ENCODE measurements at regions not wholly inside any gene's neighbourhood (a gene's known extent, or its start where the extent isn't known, plus 50 kb on each side); places are given as distances from the start of the nearest gene placed in this dataset.

DNA sequence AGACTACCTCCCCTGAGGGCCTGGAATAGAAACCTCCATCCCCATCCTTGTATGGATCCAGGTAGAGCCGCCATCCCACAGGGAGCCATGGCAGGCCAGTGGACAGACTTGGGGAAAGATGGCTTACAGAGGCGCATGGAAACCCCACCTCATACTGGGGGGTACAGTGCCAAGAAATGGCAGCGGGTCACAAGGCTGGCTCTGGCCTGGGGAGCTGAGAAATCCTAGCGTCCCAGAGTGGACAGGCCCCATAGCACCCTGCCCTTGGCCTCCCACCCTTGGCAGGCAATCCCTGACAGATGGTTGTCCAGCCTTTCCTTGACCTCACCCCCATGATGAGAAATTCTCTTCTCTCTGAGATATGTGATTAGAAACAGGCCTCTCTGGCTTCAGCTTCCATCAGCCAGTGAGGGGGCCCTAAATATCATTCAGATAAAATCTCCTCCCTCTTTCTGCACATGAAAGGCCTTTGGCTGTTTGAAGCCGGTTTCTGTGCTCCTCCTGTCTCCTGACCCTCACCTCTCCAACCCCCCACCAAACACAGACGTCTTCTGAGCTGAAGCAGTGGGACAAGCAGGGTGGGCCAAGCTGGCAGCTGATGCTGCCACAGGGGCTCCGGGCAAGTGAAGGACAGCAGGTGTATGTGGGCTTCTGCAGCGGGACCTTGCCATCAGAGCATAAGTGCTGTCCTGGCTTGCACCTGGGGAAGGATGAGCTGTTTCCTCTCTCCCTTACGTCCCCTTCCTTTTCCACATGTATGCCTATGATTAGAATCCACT lies 204.4 kb upstream of the MAMLD1 start:
- no peak for DNase-seq (ENCODE audit: low spot score)
- Histone ChIP-seq H3K36me3 (ENCODE audit: control insufficient read depth in 4 of 4, insufficient read depth in 3 of 4, low read depth in 1 of 4, low read length in 3 of 4) (no peaks in the 10 kb centered on the region), H3K27me3 (ENCODE audit: control insufficient read depth in 4 of 4, insufficient read depth in 4 of 4, low read length in 3 of 4) (no peaks in the 10 kb centered on the region), H3K4me3 (ENCODE audit: low read depth in 1 of 3, low read length in 3 of 3) (no peak overlapping the region), H3K4me1 (ENCODE audit: control insufficient read depth in 4 of 4, insufficient read depth in 4 of 4, low read length in 3 of 4) (no peaks in the 10 kb centered on the region), H3K27ac (ENCODE audit: low read depth in 1 of 2, low read length in 2 of 2) (no peak overlapping the region), H3K9ac (ENCODE audit: low read depth in 1 of 2, low read length in 2 of 2) (no peak overlapping the region), H3K9me3 (ENCODE audit: control insufficient read depth in 4 of 4, low read length in 3 of 4) (no peaks in the 10 kb centered on the region)
- WGBS: 96% methylated on average over 9 of the region's 9 CpGs
- no peak for TF ChIP-seq SP1 (IDR thresholded peaks at IDR 0.05)
- TF ChIP-seq MAX (IDR thresholded peaks at IDR 0.05): no peak
- TF ChIP-seq TAF1 (conservative IDR thresholded peaks at IDR 0.05): no peak
- TF ChIP-seq HNF4A (conservative IDR thresholded peaks at IDR 0.05): no peak
- TF ChIP-seq HNF4G (IDR thresholded peaks at IDR 0.05): no peak
- no peak for TF ChIP-seq RXRA (IDR thresholded peaks at IDR 0.05)
- no peak for TF ChIP-seq RAD21 (IDR thresholded peaks at IDR 0.05)
- TF ChIP-seq, protein P1, sequence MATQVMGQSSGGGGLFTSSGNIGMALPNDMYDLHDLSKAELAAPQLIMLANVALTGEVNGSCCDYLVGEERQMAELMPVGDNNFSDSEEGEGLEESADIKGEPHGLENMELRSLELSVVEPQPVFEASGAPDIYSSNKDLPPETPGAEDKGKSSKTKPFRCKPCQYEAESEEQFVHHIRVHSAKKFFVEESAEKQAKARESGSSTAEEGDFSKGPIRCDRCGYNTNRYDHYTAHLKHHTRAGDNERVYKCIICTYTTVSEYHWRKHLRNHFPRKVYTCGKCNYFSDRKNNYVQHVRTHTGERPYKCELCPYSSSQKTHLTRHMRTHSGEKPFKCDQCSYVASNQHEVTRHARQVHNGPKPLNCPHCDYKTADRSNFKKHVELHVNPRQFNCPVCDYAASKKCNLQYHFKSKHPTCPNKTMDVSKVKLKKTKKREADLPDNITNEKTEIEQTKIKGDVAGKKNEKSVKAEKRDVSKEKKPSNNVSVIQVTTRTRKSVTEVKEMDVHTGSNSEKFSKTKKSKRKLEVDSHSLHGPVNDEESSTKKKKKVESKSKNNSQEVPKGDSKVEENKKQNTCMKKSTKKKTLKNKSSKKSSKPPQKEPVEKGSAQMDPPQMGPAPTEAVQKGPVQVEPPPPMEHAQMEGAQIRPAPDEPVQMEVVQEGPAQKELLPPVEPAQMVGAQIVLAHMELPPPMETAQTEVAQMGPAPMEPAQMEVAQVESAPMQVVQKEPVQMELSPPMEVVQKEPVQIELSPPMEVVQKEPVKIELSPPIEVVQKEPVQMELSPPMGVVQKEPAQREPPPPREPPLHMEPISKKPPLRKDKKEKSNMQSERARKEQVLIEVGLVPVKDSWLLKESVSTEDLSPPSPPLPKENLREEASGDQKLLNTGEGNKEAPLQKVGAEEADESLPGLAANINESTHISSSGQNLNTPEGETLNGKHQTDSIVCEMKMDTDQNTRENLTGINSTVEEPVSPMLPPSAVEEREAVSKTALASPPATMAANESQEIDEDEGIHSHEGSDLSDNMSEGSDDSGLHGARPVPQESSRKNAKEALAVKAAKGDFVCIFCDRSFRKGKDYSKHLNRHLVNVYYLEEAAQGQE (IDR thresholded peaks at IDR 0.05): no peak
- TF ChIP-seq, protein P2, sequence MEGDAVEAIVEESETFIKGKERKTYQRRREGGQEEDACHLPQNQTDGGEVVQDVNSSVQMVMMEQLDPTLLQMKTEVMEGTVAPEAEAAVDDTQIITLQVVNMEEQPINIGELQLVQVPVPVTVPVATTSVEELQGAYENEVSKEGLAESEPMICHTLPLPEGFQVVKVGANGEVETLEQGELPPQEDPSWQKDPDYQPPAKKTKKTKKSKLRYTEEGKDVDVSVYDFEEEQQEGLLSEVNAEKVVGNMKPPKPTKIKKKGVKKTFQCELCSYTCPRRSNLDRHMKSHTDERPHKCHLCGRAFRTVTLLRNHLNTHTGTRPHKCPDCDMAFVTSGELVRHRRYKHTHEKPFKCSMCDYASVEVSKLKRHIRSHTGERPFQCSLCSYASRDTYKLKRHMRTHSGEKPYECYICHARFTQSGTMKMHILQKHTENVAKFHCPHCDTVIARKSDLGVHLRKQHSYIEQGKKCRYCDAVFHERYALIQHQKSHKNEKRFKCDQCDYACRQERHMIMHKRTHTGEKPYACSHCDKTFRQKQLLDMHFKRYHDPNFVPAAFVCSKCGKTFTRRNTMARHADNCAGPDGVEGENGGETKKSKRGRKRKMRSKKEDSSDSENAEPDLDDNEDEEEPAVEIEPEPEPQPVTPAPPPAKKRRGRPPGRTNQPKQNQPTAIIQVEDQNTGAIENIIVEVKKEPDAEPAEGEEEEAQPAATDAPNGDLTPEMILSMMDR (IDR thresholded peaks at IDR 0.05; ENCODE audit: low read depth, low read length, missing input control): no peak
- TF ChIP-seq, protein P3, sequence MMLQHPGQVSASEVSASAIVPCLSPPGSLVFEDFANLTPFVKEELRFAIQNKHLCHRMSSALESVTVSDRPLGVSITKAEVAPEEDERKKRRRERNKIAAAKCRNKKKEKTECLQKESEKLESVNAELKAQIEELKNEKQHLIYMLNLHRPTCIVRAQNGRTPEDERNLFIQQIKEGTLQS (IDR thresholded peaks at IDR 0.05): no peak
- no peak for TF ChIP-seq YY1 (IDR thresholded peaks at IDR 0.05)
- TF ChIP-seq FOXA1 (IDR thresholded peaks at IDR 0.05): no peak
- TF ChIP-seq, protein P4, sequence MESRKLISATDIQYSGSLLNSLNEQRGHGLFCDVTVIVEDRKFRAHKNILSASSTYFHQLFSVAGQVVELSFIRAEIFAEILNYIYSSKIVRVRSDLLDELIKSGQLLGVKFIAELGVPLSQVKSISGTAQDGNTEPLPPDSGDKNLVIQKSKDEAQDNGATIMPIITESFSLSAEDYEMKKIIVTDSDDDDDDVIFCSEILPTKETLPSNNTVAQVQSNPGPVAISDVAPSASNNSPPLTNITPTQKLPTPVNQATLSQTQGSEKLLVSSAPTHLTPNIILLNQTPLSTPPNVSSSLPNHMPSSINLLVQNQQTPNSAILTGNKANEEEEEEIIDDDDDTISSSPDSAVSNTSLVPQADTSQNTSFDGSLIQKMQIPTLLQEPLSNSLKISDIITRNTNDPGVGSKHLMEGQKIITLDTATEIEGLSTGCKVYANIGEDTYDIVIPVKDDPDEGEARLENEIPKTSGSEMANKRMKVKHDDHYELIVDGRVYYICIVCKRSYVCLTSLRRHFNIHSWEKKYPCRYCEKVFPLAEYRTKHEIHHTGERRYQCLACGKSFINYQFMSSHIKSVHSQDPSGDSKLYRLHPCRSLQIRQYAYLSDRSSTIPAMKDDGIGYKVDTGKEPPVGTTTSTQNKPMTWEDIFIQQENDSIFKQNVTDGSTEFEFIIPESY (IDR thresholded peaks at IDR 0.05): no peak

- H3K4me1 ChIP-seq (ENCODE audit: control insufficient read depth in 4 of 4, insufficient read depth in 4 of 4, low read length in 3 of 4): no peaks in the 10 kb centered on the region
- 90% methylated on average over 3 of the region's 3 CpGs for WGBS
- H3K4me3 ChIP-seq (ENCODE audit: low read depth in 1 of 3, low read length in 3 of 3): no peak overlapping the region
- peaks cover 0 to 2% (median 0%) of the 10 kb centered on the region in 4 donors for H3K27me3 ChIP-seq (ENCODE audit: control insufficient read depth in 4 of 4, insufficient read depth in 4 of 4, low read length in 3 of 4)
- H3K9me3 ChIP-seq (ENCODE audit: control insufficient read depth in 4 of 4, low read length in 3 of 4): no peaks in the 10 kb centered on the region
- DNase-seq (ENCODE audit: low spot score): no peak
- no peaks in the 10 kb centered on the region for H3K36me3 ChIP-seq (ENCODE audit: control insufficient read depth in 4 of 4, insufficient read depth in 3 of 4, low read depth in 1 of 4, low read length in 3 of 4)
- no peak overlapping the region for H3K9ac ChIP-seq (ENCODE audit: low read depth in 1 of 2, low read length in 2 of 2)
- H3K27ac ChIP-seq (ENCODE audit: low read depth in 1 of 2, low read length in 2 of 2): no peak overlapping the region
- no peak for TF ChIP-seq MAX (IDR thresholded peaks at IDR 0.05)
- TF ChIP-seq TAF1 (conservative IDR thresholded peaks at IDR 0.05): no peak
- TF ChIP-seq RXRA (IDR thresholded peaks at IDR 0.05): no peak
- TF ChIP-seq RAD21 (IDR thresholded peaks at IDR 0.05): no peak
- TF ChIP-seq, protein P3 (IDR thresholded peaks at IDR 0.05): no peak
- no peak for TF ChIP-seq EGR1 (IDR thresholded peaks at IDR 0.05; ENCODE audit: low read depth in 2 of 2)
- TF ChIP-seq, protein P2 (IDR thresholded peaks at IDR 0.05; ENCODE audit: low read depth, low read length, missing input control): no peak
- TF ChIP-seq HNF4G (IDR thresholded peaks at IDR 0.05): no peak
- TF ChIP-seq FOXA1 (IDR thresholded peaks at IDR 0.05): no peak
- TF ChIP-seq FOXA2 (IDR thresholded peaks at IDR 0.05): no peak
- TF ChIP-seq GABPA (IDR thresholded peaks at IDR 0.05 in 1 of 2, conservative IDR thresholded peaks at IDR 0.05 in 1 of 2): no peak
- TF ChIP-seq NR2F2 (IDR thresholded peaks at IDR 0.05): no peak
- TF ChIP-seq JUND (IDR thresholded peaks at IDR 0.05): no peak
These were observed 203.6 kb upstream of the MAMLD1 start for GRCh38 chrX:150159537-150159936.
